Natural killer cell (primary cell): ENCODE measurements at regions not wholly inside any gene's neighbourhood (a gene's known extent, or its start where the extent isn't known, plus 50 kb on each side); places are given as distances from the start of the nearest gene placed in this dataset.

Source experiments
- ATAC-seq, 3 donors: fragments of 150-1000 bp in 2 of 3; fragments of 200-7000 bp in 1 of 3; cut with Tn5 transposase; 1 replicate in 1 of 3; 2 replicates in 2 of 3; pipeline ENCODE4 v1.10.0; 2021; ENCODE audit warnings: mild to moderate bottlenecking in 2 of 3, moderate library complexity in 2 of 3
- DNase-seq, 2 donors: peaks; one replicate each; pipeline versions ENCODE4 v3.0.0 to v3.0.0-alpha.2; 2013 to 2021; ENCODE audit warnings: mixed read lengths in 1 of 2
- H3K27ac ChIP-seq: one replicate; pipeline ENCODE4 v1.5.1; 2013; ENCODE audit warnings: mild to moderate bottlenecking, low read length
- H3K27me3 ChIP-seq: one replicate; pipeline ENCODE4 v1.6.1; 2013; ENCODE audit warnings: low read length; ENCODE audit not compliant: control insufficient read depth, insufficient read depth
- H3K36me3 ChIP-seq: one replicate; pipeline ENCODE4 v1.6.1; 2013; ENCODE audit warnings: low read length; ENCODE audit not compliant: control insufficient read depth, insufficient read depth
- H3K4me1 ChIP-seq: one replicate; pipeline ENCODE4 v1.6.1; 2013; ENCODE audit warnings: low read length; ENCODE audit not compliant: control insufficient read depth, insufficient read depth
- H3K4me3 ChIP-seq: one replicate; pipeline ENCODE4 v1.5.1; 2013; ENCODE audit warnings: low read length
- H3K9me3 ChIP-seq: one replicate; pipeline ENCODE4 v1.6.1; 2013; ENCODE audit warnings: low read length; ENCODE audit not compliant: control insufficient read depth, insufficient read depth
- H3K27ac Mint-ChIP-seq, 2 donors: one replicate each; pipeline ENCODE4 v1.8.0; 2022; ENCODE audit warnings: mild to moderate bottlenecking in 2 of 2, mixed read lengths in 2 of 2, moderate library complexity in 1 of 2
- H3K27me3 Mint-ChIP-seq, 2 donors: one replicate each; pipeline ENCODE4 v1.8.0; 2022; ENCODE audit warnings: low read depth in 2 of 2, mixed read lengths in 2 of 2
- H3K36me3 Mint-ChIP-seq: one replicate; pipeline ENCODE4 v1.8.0; 2022; ENCODE audit warnings: mixed read lengths
- H3K4me1 Mint-ChIP-seq, 2 donors: one replicate each; pipeline ENCODE4 v1.8.0; 2022; ENCODE audit warnings: mixed read lengths in 2 of 2
- H3K4me3 Mint-ChIP-seq: one replicate; pipeline ENCODE4 v1.8.0; 2022; ENCODE audit warnings: mild to moderate bottlenecking, moderate library complexity, mixed read lengths
- H3K9me3 Mint-ChIP-seq, 2 donors: one replicate each; pipeline ENCODE4 v1.8.0; 2022; ENCODE audit warnings: mixed read lengths in 2 of 2
- CTCF ChIP-seq: fragments of 200-600 bp; IDR thresholded peaks from one replicate; pipeline ENCODE4 v1.8.0; 2022; ENCODE audit warnings: antibody characterized with exemption
- WGBS: methylation state at CpG from one replicate; pipeline ENCODE4 v1.1.7; 2013; ENCODE audit warnings: missing lambda C conversion rate; ENCODE audit not compliant: insufficient coverage; 5-methylcytosine and 5-hydroxymethylcytosine counted together
- intact Hi-C: fragments of 100-400 bp; cut with micrococcal nuclease; formaldehyde crosslinking; loops from one replicate; pipeline ENCODE4 v1.14.2; 2022

DNA sequence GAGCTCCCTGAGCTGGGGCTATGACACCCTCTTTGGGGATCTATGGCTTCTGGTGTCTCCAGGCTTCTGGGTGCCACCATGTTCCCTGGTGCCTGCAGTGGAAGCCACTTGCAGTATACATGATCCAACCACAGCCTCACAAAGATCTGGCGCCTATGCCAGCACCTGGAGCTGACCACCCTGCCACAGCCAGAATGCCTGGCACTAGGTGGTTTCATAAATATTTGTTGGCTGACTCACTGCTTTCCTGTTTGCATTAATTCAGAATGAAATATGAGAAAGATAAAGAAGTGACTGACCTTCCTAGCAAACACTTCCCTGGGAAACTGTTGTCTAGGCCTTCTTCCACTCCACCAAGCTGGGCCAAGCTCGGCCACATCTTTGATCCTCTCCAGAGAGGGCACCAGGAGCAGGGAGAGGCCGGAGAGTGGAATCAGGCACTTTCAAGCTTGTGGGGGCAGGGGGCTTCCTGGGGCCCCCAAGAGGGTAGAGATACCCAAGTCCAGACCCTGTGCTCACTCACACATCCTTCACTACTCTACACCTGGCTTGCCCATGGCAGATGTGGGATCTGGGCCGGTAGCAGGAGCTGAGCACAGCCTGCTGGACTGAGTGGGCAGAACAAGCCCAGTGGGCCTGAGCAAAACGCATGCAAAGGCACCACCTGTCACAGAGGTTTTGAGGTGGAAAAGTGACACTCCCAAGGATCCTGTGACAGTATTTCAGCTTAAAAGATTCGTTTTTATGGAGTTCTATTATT is 565.7 kb downstream of the SLC4A3 start:
- no peak for TF ChIP-seq CTCF
- H3K9me3 ChIP-seq, result no peaks in the 10 kb centered on the region
- Mint-ChIP-seq H3K27me3 (no peaks in the 10 kb centered on the region), H3K4me3 (no peak overlapping the region), H3K4me1 (no peaks in the 10 kb centered on the region), H3K36me3 (no peaks in the 10 kb centered on the region), H3K9me3 (peaks cover 9 to 11% of the 10 kb centered on the region in 2 donors), H3K27ac (no peak overlapping the region)
- 90% methylated on average over 5 of the region's 6 CpGs for WGBS
- no peak for DNase-seq
- H3K36me3 ChIP-seq, result no peaks in the 10 kb centered on the region
- H3K27ac ChIP-seq, result no peak overlapping the region
- no peak overlapping the region for H3K4me3 ChIP-seq
- no peaks in the 10 kb centered on the region for H3K4me1 ChIP-seq
- H3K27me3 ChIP-seq, result no peaks in the 10 kb centered on the region
- intact Hi-C loops, result no loop called here
- no peak for ATAC-seq

DNA sequence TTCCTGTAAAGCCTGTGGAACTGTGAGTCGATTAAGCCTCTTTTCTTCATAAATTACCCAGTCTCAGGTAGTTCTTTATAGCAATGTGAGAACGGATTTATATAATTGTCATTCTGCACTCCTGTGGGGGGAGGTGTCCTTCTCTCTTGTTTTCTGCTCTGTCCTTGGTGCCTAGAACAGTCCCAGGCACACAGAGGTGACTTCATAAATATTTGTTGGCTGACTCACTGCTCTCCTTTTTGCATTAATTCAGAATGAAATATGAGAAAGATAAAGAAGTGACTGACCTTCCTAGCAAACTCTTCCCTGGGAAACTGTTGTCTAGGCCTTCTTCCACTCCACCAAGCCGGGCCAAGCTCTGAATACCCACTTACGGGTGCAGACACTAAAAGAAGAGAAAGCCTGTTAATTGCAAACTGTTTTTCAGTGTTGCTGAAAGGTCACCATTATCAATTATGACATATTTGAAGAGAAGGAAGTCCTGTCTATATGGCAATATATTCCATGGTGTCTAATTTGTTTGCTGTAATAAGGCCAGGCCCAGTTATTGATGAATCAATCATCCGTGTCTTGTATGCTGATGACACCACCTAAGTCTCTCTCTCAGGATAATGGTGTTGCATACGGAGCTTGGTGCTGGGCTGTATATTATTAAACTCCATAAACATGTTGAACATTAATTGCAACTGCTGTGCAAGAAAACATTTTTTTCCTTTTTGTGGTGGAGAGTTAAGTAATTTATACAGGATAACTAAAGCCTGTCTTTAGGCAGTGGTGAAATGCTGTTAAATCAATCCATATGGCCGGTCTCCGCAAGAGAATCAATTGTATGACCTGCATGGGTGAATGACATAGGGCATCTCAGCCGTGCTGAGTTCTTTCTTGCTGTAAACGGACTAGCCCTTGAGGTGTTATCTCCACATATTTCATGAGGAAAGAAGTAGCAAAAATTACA is 567.5 kb downstream of the SLC4A3 start:
- TF ChIP-seq CTCF, result no peak
- Mint-ChIP-seq H3K9me3 (peaks cover 12 to 13% of the 10 kb centered on the region in 2 donors), H3K4me1 (no peaks in the 10 kb centered on the region), H3K36me3 (no peaks in the 10 kb centered on the region), H3K27me3 (no peaks in the 10 kb centered on the region), H3K27ac (no peak overlapping the region), H3K4me3 (no peak overlapping the region)
- no peak overlapping the region for H3K4me3 ChIP-seq
- DNase-seq, result no peak
- no peaks in the 10 kb centered on the region for H3K4me1 ChIP-seq
- H3K27me3 ChIP-seq, result no peaks in the 10 kb centered on the region
- WGBS, result 98% methylated on average over 7 of the region's 10 CpGs
- H3K9me3 ChIP-seq, result no peaks in the 10 kb centered on the region
- no peak for ATAC-seq
- H3K36me3 ChIP-seq, result no peaks in the 10 kb centered on the region
- intact Hi-C loops, result no loop called here
- H3K27ac ChIP-seq, result no peak overlapping the region

DNA sequence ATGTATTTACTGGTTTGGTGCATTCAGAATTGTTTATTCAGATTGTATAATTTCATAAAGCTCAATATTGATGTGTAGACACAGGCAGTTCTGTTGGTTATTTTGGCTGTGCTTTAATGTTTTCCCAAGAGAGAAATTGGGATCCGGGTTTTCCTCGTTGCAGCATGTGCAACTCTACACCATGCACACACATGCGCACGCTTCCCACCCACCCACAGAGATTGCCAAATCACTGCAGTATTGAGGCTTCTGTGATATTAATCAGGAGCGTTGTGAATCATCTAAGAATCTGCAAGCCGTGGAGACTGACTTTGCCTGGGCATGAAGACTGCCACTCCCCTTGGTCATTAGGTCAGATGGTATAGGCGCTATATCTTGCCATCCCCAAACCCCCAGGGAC is 571.5 kb downstream of the SLC4A3 start:
- Histone ChIP-seq H3K27me3 (no peaks in the 10 kb centered on the region), H3K27ac (no peak overlapping the region), H3K9me3 (no peaks in the 10 kb centered on the region), H3K36me3 (no peaks in the 10 kb centered on the region), H3K4me1 (no peaks in the 10 kb centered on the region), H3K4me3 (no peak overlapping the region)
- Mint-ChIP-seq H3K4me3 (no peak overlapping the region), H3K27ac (no peak overlapping the region), H3K9me3 (peaks cover 7 to 11% of the 10 kb centered on the region in 2 donors), H3K4me1 (no peaks in the 10 kb centered on the region), H3K27me3 (no peaks in the 10 kb centered on the region), H3K36me3 (no peaks in the 10 kb centered on the region)
- 96% methylated on average over 6 of the region's 7 CpGs for WGBS
- TF ChIP-seq CTCF, result no peak
- intact Hi-C loops, result no loop called here
- ATAC-seq (no peak), DNase-seq (no peak)
